GM23338 (cell line): ENCODE measurements at regions not wholly inside any gene's neighbourhood (a gene's known extent, or its start where the extent isn't known, plus 50 kb on each side); places are given as distances from the start of the nearest gene placed in this dataset.

Source experiments
- ATAC-seq: fragments of 200-7000 bp; cut with Tn5 transposase; 3 replicates; pipeline ENCODE4 v1.9.1; 2020
- DNase-seq: peaks from one replicate; pipeline ENCODE4 v3.0.0-alpha.2; 2015; ENCODE audit warnings: low spot score
- H2AFZ ChIP-seq: fragments of 200-600 bp; sonication (generic); 2 replicates; pipeline ENCODE4 v1.8.0; 2016; ENCODE audit warnings: antibody characterized with exemption, mild to moderate bottlenecking, moderate library complexity
- H3F3A ChIP-seq: fragments of 200-600 bp; sonication (generic); replicated peaks from 2 replicates; pipeline ENCODE4 v1.8.0; 2017; ENCODE audit warnings: antibody characterized with exemption, mixed run types, low read depth
- H3K27ac ChIP-seq: fragments of 200-600 bp; sonication (generic); 2 replicates; pipeline ENCODE4 v1.6.1; 2016; ENCODE audit warnings: low read depth
- H3K27me3 ChIP-seq: fragments of 200-600 bp; sonication (generic); 2 replicates; pipeline ENCODE4 v1.8.0; 2016; ENCODE audit warnings: mild to moderate bottlenecking, mixed run types, moderate library complexity; ENCODE audit not compliant: insufficient read depth
- H3K36me3 ChIP-seq: fragments of 200-600 bp; sonication (generic); 2 replicates; pipeline ENCODE4 v1.8.0; 2016; ENCODE audit warnings: mild to moderate bottlenecking; ENCODE audit not compliant: insufficient read depth
- H3K4me1 ChIP-seq: fragments of 200-600 bp; sonication (generic); 2 replicates; pipeline ENCODE4 v1.8.0; 2016; ENCODE audit warnings: mild to moderate bottlenecking, moderate library complexity; ENCODE audit not compliant: insufficient read depth
- H3K4me2 ChIP-seq: fragments of 200-600 bp; sonication (generic); 2 replicates; pipeline ENCODE4 v1.7.1; 2017; ENCODE audit warnings: mixed run types
- H3K4me3 ChIP-seq: fragments of 200-600 bp; sonication (generic); 2 replicates; pipeline ENCODE4 v1.6.1; 2016; ENCODE audit warnings: mixed run types
- H3K79me2 ChIP-seq: fragments of 200-600 bp; sonication (generic); replicated peaks from 2 replicates; pipeline ENCODE4 v1.8.0; 2017; ENCODE audit warnings: mild to moderate bottlenecking; ENCODE audit not compliant: insufficient read depth
- H3K9me2 ChIP-seq: fragments of 200-600 bp; sonication (generic); 2 replicates; pipeline ENCODE4 v1.8.0; 2017; ENCODE audit not compliant: insufficient read depth
- H4K20me1 ChIP-seq: fragments of 200-600 bp; sonication (generic); replicated peaks from 2 replicates; pipeline ENCODE4 v1.8.0; 2017; ENCODE audit warnings: mild to moderate bottlenecking; ENCODE audit not compliant: insufficient read depth
- H3K27ac Mint-ChIP-seq: 2 replicates; pipeline ENCODE4 v1.8.0; 2020; ENCODE audit warnings: inconsistent platforms, mild to moderate bottlenecking, moderate library complexity, mixed read lengths
- H3K27me3 Mint-ChIP-seq: 3 replicates; pipeline ENCODE4 v1.8.0; 2022; ENCODE audit warnings: low read depth, mild to moderate bottlenecking, moderate library complexity, mixed read lengths, inconsistent platforms; ENCODE audit not compliant: insufficient read depth, poor library complexity
- H3K36me3 Mint-ChIP-seq: 3 replicates; pipeline ENCODE4 v1.8.0; 2021; ENCODE audit warnings: low read depth, mild to moderate bottlenecking, inconsistent platforms, moderate library complexity, mixed read lengths
- H3K4me1 Mint-ChIP-seq: 3 replicates; pipeline ENCODE4 v1.8.0; 2020; ENCODE audit warnings: mild to moderate bottlenecking, inconsistent platforms, mixed read lengths
- H3K4me3 Mint-ChIP-seq: 3 replicates; pipeline ENCODE4 v1.8.0; 2021; ENCODE audit warnings: moderate library complexity, mild to moderate bottlenecking, inconsistent platforms, mixed read lengths
- H3K9me3 Mint-ChIP-seq: 3 replicates; pipeline ENCODE4 v1.8.0; 2020; ENCODE audit warnings: moderate library complexity, mild to moderate bottlenecking, inconsistent platforms, mixed read lengths
- CREB1 ChIP-seq: fragments of 250-450 bp; sonication (Bioruptor Pico); IDR thresholded peaks from 2 replicates; pipeline ENCODE4 v1.5.0; 2020; ENCODE audit warnings: low read depth, mild to moderate bottlenecking, moderate library complexity
- EZH2 ChIP-seq: fragments of 200-600 bp; sonication (generic); IDR thresholded peaks from one replicate; pipeline ENCODE4 v1.8.0; 2017; ENCODE audit warnings: antibody characterized with exemption, mild to moderate bottlenecking, low read depth; ENCODE audit not compliant: unreplicated experiment
- EZH2phosphoT487 ChIP-seq: fragments of 200-600 bp; sonication (generic); IDR thresholded peaks from one replicate; pipeline ENCODE4 v1.8.1; 2018; ENCODE audit warnings: antibody characterized with exemption; ENCODE audit not compliant: unreplicated experiment
- JUNB ChIP-seq: IDR thresholded peaks from one replicate; pipeline ENCODE4 v1.6.1; 2016; ENCODE audit warnings: antibody characterized with exemption; ENCODE audit not compliant: unreplicated experiment
- NANOG ChIP-seq: IDR thresholded peaks from 2 replicates; pipeline ENCODE4 v1.6.1; 2016; ENCODE audit warnings: antibody characterized with exemption, borderline replicate concordance
- POLR2AphosphoS5 ChIP-seq: IDR thresholded peaks from 2 replicates; pipeline ENCODE4 v1.6.1; 2016; ENCODE audit warnings: antibody characterized with exemption, low read depth
- STAT1 ChIP-seq: IDR thresholded peaks from one replicate; pipeline ENCODE4 v1.6.1; 2016; ENCODE audit warnings: antibody characterized with exemption; ENCODE audit not compliant: unreplicated experiment
- ZNF114 ChIP-seq: fragments of 250-450 bp; sonication (Bioruptor Pico); IDR thresholded peaks from 2 replicates; pipeline ENCODE4 v1.5.0; 2020; ENCODE audit warnings: mild to moderate bottlenecking, moderate library complexity
- ZNF331 ChIP-seq: fragments of 250-450 bp; sonication (Bioruptor Pico); IDR thresholded peaks from 2 replicates; pipeline ENCODE4 v1.5.0; 2020; ENCODE audit warnings: low read depth, mild to moderate bottlenecking, moderate library complexity
- TF ChIP-seq, protein P1 (sequence below): IDR thresholded peaks from 2 replicates; pipeline ENCODE4 v1.6.1; 2016; ENCODE audit warnings: antibody characterized with exemption
- TF ChIP-seq, protein P2 (sequence below): fragments of 250-450 bp; sonication (Bioruptor Pico); IDR thresholded peaks from 2 replicates; pipeline ENCODE4 v1.5.0; 2020; ENCODE audit warnings: mild to moderate bottlenecking, moderate library complexity
- TF ChIP-seq, protein P3 (sequence below): IDR thresholded peaks from one replicate; pipeline ENCODE4 v1.6.1; 2018; ENCODE audit warnings: antibody characterized with exemption; ENCODE audit not compliant: unreplicated experiment
- TF ChIP-seq, protein P4 (sequence below), 2 experiments: fragments of 200-600 bp in 1 of 2; sonication (generic) in 1 of 2; conservative IDR thresholded peaks; 2 replicates each; pipeline versions ENCODE4 v1.5.1 to v1.6.1; 2016 to 2017; ENCODE audit warnings: antibody characterized with exemption in 2 of 2, low read depth in 2 of 2, mild to moderate bottlenecking in 2 of 2, moderate library complexity in 1 of 2

DNA sequence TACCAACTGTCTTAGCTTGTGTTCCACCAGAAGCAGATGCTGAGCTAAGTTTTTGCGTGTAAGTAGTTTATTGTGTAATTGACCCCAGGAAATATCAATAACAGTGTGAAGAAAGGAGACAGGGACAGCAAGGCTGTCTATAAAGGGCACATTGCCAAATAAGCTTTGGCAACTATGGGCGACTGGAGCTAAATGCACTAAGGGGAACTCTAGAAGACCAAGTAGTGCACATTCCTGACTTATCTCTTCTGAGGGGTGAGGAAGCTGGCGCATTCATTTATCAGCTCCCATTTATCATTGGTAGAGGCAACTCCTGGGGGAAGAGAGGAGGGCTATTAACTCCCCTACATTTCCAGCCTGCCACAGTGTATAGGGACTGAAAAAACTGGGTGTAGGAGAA, 135.0 kb downstream of the DLEU7 start (continued):
- TF ChIP-seq CREB1 (CRISPR knock-in tag), result no peak
- TF ChIP-seq EZH2, result no peak
- TF ChIP-seq NANOG, result no peak

DNA sequence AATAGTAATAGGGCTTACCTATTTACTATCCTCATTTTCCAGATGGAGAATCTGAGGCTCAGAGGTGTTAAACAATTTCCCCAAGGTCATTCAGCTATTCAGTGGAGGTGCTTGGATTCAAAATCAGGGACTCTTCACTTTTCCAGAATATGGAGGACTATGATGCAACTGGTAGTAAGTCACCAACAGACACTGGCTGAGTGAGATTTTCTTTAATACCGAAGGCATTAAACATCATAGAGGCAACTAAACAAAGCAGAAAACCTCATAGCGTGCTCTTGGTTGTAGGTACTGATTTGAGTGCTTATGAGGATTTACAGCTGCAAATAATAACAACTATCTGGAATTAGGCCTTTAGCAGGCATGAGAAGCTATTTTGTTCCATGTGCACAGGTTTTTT, 134.4 kb downstream of the DLEU7 start:
- Histone ChIP-seq H3K4me2 (no peak overlapping the region), H4K20me1 (no peaks in the 10 kb centered on the region), H3K27me3 (no peaks in the 10 kb centered on the region), H3K79me2 (no peaks in the 10 kb centered on the region), H3K36me3 (no peaks in the 10 kb centered on the region), H3K9me2 (0 out of 2 replicates have a peak, but pooled peaks cover 3% of the 10 kb centered on the region), H3K4me1 (no peaks in the 10 kb centered on the region; the same call in 1 of the 2 replicates), H2AFZ (no peak overlapping the region), H3F3A (no peaks in the 10 kb centered on the region), H3K4me3 (no peak overlapping the region), H3K27ac (no peak overlapping the region)
- Mint-ChIP-seq H3K4me1 (no peaks in the 10 kb centered on the region), H3K27me3 (no peaks in the 10 kb centered on the region), H3K4me3 (no peak overlapping the region), H3K9me3 (no peaks in the 10 kb centered on the region), H3K36me3 (no peaks in the 10 kb centered on the region), H3K27ac (no peak overlapping the region)
- DNase-seq (no peak), ATAC-seq (no peak)
- TF ChIP-seq ZNF114 (CRISPR knock-in tag) (no peak), POLR2AphosphoS5 (no peak), CREB1 (CRISPR knock-in tag) (no peak), EZH2phosphoT487 (no peak), ZNF331 (CRISPR knock-in tag) (no peak), JUNB (no peak), NANOG (no peak), EZH2 (no peak), STAT1 (no peak)
- TF ChIP-seq, protein P1, sequence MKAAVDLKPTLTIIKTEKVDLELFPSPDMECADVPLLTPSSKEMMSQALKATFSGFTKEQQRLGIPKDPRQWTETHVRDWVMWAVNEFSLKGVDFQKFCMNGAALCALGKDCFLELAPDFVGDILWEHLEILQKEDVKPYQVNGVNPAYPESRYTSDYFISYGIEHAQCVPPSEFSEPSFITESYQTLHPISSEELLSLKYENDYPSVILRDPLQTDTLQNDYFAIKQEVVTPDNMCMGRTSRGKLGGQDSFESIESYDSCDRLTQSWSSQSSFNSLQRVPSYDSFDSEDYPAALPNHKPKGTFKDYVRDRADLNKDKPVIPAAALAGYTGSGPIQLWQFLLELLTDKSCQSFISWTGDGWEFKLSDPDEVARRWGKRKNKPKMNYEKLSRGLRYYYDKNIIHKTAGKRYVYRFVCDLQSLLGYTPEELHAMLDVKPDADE, result no peak
- TF ChIP-seq, protein P2, sequence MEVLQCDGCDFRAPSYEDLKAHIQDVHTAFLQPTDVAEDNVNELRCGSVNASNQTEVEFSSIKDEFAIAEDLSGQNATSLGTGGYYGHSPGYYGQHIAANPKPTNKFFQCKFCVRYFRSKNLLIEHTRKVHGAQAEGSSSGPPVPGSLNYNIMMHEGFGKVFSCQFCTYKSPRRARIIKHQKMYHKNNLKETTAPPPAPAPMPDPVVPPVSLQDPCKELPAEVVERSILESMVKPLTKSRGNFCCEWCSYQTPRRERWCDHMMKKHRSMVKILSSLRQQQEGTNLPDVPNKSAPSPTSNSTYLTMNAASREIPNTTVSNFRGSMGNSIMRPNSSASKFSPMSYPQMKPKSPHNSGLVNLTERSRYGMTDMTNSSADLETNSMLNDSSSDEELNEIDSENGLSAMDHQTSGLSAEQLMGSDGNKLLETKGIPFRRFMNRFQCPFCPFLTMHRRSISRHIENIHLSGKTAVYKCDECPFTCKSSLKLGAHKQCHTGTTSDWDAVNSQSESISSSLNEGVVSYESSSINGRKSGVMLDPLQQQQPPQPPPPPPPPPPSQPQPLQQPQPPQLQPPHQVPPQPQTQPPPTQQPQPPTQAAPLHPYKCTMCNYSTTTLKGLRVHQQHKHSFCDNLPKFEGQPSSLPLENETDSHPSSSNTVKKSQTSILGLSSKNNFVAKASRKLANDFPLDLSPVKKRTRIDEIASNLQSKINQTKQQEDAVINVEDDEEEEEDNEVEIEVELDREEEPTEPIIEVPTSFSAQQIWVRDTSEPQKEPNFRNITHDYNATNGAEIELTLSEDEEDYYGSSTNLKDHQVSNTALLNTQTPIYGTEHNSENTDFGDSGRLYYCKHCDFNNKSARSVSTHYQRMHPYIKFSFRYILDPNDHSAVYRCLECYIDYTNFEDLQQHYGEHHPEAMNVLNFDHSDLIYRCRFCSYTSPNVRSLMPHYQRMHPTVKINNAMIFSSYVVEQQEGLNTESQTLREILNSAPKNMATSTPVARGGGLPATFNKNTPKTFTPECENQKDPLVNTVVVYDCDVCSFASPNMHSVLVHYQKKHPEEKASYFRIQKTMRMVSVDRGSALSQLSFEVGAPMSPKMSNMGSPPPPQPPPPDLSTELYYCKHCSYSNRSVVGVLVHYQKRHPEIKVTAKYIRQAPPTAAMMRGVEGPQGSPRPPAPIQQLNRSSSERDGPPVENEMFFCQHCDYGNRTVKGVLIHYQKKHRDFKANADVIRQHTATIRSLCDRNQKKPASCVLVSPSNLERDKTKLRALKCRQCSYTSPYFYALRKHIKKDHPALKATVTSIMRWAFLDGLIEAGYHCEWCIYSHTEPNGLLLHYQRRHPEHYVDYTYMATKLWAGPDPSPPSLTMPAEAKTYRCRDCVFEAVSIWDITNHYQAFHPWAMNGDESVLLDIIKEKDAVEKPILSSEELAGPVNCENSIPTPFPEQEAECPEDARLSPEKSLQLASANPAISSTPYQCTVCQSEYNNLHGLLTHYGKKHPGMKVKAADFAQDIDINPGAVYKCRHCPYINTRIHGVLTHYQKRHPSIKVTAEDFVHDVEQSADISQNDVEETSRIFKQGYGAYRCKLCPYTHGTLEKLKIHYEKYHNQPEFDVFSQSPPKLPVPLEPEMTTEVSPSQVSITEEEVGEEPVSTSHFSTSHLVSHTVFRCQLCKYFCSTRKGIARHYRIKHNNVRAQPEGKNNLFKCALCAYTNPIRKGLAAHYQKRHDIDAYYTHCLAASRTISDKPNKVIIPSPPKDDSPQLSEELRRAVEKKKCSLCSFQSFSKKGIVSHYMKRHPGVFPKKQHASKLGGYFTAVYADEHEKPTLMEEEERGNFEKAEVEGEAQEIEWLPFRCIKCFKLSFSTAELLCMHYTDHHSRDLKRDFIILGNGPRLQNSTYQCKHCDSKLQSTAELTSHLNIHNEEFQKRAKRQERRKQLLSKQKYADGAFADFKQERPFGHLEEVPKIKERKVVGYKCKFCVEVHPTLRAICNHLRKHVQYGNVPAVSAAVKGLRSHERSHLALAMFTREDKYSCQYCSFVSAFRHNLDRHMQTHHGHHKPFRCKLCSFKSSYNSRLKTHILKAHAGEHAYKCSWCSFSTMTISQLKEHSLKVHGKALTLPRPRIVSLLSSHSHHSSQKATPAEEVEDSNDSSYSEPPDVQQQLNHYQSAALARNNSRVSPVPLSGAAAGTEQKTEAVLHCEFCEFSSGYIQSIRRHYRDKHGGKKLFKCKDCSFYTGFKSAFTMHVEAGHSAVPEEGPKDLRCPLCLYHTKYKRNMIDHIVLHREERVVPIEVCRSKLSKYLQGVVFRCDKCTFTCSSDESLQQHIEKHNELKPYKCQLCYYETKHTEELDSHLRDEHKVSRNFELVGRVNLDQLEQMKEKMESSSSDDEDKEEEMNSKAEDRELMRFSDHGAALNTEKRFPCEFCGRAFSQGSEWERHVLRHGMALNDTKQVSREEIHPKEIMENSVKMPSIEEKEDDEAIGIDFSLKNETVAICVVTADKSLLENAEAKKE (CRISPR knock-in tag), result no peak
- TF ChIP-seq, protein P3, sequence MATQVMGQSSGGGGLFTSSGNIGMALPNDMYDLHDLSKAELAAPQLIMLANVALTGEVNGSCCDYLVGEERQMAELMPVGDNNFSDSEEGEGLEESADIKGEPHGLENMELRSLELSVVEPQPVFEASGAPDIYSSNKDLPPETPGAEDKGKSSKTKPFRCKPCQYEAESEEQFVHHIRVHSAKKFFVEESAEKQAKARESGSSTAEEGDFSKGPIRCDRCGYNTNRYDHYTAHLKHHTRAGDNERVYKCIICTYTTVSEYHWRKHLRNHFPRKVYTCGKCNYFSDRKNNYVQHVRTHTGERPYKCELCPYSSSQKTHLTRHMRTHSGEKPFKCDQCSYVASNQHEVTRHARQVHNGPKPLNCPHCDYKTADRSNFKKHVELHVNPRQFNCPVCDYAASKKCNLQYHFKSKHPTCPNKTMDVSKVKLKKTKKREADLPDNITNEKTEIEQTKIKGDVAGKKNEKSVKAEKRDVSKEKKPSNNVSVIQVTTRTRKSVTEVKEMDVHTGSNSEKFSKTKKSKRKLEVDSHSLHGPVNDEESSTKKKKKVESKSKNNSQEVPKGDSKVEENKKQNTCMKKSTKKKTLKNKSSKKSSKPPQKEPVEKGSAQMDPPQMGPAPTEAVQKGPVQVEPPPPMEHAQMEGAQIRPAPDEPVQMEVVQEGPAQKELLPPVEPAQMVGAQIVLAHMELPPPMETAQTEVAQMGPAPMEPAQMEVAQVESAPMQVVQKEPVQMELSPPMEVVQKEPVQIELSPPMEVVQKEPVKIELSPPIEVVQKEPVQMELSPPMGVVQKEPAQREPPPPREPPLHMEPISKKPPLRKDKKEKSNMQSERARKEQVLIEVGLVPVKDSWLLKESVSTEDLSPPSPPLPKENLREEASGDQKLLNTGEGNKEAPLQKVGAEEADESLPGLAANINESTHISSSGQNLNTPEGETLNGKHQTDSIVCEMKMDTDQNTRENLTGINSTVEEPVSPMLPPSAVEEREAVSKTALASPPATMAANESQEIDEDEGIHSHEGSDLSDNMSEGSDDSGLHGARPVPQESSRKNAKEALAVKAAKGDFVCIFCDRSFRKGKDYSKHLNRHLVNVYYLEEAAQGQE, result no peak
- TF ChIP-seq, protein P4, sequence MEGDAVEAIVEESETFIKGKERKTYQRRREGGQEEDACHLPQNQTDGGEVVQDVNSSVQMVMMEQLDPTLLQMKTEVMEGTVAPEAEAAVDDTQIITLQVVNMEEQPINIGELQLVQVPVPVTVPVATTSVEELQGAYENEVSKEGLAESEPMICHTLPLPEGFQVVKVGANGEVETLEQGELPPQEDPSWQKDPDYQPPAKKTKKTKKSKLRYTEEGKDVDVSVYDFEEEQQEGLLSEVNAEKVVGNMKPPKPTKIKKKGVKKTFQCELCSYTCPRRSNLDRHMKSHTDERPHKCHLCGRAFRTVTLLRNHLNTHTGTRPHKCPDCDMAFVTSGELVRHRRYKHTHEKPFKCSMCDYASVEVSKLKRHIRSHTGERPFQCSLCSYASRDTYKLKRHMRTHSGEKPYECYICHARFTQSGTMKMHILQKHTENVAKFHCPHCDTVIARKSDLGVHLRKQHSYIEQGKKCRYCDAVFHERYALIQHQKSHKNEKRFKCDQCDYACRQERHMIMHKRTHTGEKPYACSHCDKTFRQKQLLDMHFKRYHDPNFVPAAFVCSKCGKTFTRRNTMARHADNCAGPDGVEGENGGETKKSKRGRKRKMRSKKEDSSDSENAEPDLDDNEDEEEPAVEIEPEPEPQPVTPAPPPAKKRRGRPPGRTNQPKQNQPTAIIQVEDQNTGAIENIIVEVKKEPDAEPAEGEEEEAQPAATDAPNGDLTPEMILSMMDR (conservative IDR thresholded peaks at IDR 0.05; ENCODE audit: low read depth in 2 of 2), result no peak
